Amniotic epithelial cell (primary cell): ENCODE measurements at regions not wholly inside any gene's neighbourhood (a gene's known extent, or its start where the extent isn't known, plus 50 kb on each side); places are given as distances from the start of the nearest gene placed in this dataset.
"Not testable (repeated sequence)": the region's sequence is repeated elsewhere in the genome, so short reads cannot be mapped to it uniquely, and the experiment has no call there.

Experiments used
- DNase-seq: peaks from one replicate; pipeline ENCODE4 v3.0.0-alpha.2; 2010; ENCODE audit warnings: low read depth

DNA sequence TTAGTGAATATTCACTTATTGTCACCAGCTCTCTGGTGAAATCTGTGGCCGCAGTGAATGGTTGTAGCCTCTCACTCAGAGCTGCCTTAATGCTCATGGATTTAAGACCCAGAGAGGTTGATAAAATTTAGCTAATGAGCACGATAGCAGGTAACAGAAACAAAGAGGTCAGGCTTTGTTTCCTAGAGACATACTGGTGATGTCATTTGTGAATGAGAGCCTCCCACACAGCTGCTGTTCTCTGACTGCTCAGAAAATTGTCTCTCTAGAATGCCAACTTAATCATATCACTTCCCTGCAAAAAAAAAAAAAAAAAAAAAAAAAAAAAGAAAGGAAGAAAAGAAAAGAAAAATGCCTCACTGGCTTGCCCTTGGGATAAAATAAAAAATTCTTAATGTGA lies 411.7 kb upstream of the MYT1L start:
- no peak for DNase-seq

GRCh38 chr2:2740238-2740775 lies 409.2 kb upstream of the MYT1L start:
- DNase-seq, result no peak

DNA sequence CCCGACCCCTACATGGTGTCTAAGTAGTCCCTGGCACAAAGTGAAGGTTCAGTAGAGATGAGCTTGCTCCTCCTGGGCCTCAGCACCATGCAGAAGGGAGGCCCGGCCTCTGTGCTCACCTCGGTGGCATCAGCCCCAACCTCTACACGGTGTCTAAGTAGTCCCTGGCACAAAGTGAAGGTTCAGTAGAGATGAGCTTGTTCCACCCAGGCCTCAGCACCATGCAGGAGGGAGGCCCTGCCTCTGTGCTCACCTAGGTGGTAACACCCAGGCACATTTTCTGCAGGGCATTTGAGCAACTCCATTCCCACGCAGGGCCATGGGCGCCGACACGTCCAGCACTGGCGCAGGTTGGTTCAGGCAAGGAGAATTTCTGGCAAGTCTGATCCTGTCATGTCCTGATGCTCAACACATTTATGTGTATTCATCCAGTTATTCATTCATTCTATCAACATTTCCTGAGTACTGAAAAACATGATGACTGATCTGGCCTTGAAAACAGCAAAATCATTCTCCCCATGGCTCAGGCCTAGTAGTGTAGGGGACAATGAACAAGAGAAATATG lies 408.2 kb upstream of the MYT1L start:
- no peak for DNase-seq

GRCh38 chr2:2738684-2739083 lies 407.6 kb upstream of the MYT1L start:
- no peak for DNase-seq

DNA sequence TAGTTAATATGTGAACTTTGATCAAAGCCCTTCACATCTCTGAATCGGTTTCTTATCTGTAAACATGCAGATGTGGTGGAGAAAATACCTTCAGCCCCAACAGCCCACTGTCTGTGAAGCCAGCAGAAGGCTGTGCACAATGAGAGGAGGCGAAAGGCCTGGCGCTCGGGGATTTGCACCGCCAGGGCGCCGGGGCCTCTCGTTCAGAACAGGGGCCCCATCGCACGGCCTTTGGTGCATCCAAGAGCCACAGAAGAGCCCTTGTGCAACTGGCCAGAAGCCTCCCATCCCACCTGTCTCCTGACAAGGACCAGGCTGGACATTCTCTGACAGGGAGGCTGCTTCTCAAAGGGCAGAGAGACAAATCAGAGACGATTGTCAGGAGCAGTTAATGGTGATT lies 407.2 kb upstream of the MYT1L start:
- DNase-seq, result no peak

GRCh38 chr2:2735041-2735440 lies 404.0 kb upstream of the MYT1L start:
- no peak for DNase-seq

- DNase-seq, result no peak
These were observed 403.2 kb upstream of the MYT1L start for GRCh38 chr2:2734308-2734707.

DNA sequence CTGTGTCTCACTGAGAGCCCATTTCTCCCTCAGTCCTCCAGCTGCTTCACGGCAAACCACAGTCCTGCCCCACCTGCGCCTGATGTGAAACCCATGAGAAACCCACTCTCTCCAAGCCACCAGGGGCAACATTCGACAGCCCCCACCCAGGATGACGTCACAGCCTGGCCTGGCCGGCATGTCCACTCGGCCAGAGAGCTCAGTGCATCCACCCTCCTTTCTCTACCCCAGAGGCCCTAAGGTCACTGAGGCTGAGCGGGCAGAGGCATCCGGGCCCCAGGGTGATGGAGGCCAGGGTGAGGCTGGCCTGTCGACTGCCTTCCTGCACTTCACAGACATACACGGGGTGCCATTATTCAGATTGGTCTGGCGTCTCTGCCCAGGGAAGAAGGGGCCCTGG lies 402.7 kb upstream of the MYT1L start:
- no peak for DNase-seq

DNA sequence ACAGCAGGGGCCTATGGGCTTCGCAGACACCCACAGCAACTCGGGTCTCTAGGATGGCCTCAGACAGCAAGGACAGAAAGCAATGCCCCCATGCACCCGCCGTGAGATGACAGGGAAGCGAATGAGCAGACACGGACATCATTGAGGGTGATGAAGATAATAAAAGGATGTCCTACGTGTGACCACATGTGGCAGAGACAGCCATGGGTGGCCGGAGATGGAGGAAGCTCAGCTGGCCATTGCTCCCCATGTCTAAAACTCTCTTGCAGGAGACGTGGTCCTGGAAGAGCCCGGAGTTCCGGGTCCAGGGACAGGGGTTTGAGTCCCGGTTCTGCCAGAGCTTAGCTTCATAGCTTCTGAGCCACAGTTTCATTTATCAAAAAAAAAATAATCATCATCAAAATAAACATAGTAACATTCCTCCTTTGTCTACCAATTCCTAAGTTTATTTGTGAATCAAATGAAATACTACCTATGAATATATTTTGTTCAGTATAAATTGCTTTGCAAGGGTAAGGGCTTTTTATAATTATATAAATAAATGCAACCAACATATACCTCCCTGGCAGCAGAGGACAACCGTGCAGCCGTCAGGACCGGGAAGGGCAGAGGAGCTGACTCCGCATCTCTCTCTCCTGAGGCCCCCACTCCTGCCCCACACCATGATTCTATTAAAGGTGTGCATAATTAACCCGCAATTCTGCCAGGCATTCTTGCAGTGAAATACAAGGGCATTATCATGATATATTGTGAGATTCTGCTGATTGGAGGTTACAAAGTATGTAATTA lies 401.4 kb upstream of the MYT1L start:
- DNase-seq, result no peak

DNA sequence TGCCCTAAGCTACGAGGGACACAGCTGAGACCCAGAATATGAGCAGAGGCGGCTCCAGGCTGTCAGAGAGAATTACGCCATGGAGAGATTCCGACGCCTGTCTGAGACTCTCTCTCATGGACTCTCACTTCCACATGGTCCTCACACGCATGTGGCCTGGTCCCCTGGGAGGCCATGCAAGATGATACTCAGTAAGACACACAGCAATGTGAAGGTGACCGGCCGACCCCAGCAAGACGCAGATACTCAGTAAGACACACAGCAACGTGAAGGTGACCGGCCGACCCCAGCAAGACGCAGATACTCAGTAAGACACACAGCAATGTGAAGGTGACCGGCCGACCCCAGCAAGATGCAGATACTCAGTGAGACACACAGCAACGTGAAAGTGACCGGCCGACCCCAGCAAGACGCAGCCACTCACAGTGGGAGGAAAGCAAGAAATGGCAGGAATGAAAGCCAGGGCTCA lies 400.8 kb upstream of the MYT1L start:
- DNase-seq, result no peak

DNA sequence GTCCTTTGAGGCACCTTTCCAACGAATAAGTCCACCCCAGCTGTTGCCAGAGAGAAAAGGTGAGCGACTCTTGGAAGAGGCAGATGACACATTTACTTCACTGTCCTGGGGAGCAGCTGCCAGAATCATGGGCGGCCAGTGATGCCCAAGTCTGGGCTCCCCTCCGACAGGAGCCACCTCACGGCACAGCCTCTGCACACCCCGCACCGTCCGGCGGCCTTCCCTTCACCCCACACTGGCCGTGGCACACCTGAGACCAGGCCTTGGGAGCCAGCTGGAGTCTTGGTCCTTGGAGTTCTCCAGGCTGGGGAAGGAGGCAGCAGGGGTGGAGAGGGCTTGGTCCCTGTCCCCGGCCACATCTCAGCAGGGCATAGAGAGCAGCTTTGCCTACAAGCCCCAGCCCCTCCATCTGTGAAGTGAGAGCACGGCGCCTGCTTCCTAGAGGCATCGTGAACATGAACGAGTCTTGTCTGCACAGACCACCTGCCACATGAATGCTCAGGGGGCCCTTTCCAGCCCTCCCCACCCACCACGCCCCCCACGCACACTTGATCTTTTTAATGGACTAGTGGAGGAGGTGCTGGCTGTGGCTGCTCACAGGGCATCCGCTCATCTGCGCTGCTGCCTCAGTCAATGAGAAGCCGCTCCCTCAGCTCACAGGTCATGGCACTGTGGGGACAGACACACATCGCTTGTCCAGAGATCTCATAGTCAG lies 400.2 kb upstream of the MYT1L start:
- DNase-seq, result no peak

DNA sequence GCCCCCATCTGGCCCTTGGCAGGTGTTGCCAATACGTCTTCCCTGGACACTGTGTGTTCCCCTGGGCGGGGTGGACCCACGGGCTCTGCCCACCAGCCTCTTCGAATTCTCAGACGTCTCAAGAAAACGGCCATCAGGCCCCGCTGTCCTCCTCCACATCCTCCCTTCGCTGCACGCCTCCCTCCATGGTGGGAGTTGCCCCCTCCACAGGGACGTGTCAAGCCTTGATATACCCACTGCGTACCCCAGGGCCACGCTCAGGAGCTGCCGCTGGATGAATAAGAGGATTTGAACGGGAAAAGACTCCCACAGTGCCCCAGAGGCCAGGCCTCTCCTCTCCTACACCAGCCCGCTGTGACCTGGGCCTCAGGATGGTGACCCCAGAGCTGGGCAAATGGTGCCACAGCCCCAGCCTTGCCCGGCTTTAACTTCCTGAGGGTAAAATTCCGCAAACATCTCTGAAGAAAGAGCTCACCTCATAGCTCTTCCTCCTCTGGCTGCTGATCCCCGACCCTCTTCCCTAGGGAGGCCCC lies 399.3 kb upstream of the MYT1L start:
- DNase-seq, result no peak

DNA sequence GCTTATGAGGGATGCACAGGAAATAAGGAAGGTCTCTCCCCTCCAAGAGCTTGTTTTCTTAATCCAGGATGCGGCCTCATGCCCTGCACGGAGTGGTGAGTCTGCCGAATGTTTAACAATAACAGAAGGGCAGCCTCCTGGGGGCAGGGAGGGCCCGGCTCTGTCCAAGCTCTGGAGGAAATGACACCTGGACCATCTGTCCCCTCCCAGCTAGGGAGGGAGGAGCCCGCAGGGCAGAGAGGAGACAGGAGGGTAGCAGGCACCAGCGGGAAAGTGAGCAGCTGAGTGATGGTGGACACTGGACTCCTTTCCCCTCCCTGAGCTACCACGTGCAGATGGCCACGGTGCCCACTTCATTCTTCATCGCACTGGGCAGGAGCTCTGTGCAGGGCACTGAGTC lies 398.2 kb upstream of the MYT1L start:
- no peak for DNase-seq

- DNase-seq, result no peak
These were observed 397.6 kb upstream of the MYT1L start for GRCh38 chr2:2728635-2729034.

DNA sequence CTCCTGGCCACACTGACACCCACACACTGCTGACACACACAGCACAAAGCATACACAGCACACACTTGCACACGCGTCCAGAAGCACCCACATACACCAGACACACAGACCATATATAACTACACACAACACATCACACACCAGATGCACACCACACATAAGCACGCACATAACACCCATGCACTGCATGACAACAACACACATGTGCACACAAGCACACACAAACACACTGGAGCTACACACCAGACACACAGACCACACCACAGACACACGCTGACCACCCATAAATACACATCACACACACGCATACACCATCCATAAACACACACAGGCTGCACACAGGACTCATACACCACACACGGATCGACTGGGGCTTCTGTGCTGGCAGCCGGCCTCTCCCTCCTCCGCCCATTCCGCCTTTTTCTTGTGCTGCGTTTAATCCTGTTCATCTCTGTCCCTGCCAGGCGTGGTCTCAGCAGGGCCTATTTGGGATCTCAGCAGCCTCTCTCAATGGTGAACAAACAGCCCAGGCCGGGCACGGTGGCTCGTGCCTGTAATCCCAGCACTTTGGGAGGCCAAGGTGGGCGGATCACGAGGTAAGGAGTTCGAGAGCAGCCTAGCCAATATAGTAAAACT lies 396.9 kb upstream of the MYT1L start:
- DNase-seq, result no peak

DNA sequence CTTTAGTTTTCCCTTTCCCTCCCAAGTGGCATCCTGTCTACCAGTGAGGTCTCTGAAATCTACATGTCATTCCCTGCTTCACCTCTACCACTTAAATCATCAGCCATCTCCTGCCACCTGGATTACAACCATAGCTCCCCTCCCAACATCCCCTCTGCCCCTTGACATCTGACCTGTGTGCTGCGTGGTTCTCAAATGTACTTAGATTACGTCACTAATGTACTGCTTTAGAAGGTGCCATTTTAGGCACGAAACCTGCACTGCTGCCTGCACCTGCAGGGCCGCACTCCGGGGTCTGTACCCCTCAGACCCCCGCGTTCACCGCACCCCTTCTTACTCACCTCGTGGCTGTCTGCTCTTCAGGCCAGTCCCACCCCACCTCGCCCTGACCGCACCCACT lies 395.1 kb upstream of the MYT1L start:
- no peak for DNase-seq

DNA sequence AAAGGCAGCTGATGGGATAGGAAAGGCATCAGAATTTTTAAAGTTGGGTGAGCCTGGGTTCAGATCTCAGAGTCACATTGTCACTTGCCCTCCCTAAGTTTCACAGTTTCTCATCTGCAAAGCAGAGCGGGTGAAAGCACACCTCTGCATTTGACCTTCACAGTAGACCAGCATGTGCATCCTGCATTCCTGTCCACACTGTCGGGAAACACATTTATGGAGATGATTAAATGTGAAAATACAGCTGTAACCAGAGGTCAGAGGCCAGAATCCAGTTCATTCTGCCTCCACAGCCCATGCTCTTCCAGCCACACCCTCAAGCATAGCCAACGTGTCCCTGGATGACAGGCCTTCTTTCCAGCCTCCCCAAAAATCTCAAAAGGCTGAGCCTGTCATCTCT lies 392.0 kb upstream of the MYT1L start:
- DNase-seq, result no peak

- DNase-seq, result no peak
These were observed 390.3 kb upstream of the MYT1L start for GRCh38 chr2:2721296-2721835.

DNA sequence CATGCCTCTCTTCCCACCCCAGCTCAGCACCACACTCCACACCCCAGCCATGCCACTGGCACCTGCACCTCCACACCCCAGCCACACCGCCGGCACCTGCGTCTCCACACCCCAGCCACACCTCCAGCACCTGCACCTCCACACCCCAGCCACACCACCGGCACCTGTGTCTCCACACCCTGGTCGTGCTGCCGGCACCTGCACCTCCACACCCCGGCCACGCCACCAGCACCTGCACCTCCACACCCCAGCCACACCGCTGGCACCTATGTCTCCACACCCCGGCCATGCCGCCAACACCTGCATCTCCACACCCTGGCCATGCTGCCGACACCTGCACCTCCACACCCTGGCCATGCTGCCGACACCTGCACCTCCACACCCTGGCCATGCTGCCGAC lies 389.7 kb upstream of the MYT1L start:
- DNase-seq, result not testable (repeated sequence)

DNA sequence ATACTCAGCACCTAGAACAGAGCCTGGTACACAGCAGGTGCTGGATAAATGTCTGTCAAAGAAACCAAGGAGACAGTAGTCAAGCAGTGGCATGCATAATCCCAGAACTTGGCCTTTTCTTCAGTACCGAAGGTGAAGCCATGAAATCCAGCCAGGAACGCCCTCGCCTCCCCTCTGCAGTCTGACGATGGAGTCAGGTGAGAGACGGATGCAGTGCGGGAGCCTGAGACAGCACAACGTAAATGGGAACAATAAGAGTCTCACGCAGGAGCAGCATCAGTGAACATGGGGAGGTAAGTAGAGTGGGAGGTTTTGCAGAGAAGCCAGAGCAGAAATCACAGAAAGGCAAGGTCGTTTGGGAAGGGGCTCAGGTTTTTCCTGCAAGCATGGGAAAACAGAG lies 389.3 kb upstream of the MYT1L start:
- DNase-seq, result no peak

DNA sequence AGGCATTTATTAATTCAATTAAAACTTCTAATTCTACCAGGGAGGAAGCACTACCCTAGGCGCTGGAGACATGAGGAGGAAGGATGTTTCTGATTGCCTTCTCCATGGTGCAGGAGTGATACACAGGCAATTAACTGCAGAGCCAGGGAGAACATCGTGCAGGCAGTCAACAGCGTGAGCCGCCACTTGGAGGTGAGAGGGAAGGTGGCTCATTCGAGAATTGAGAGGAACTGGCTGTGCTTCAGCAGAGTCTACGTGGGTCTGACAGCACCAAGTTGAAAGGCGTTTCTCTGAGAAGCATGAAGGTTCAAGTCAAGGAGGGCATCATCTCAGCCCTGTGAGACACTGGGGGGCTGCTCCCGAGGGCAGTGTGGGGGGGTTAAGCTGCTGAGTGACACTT lies 388.7 kb upstream of the MYT1L start:
- no peak for DNase-seq

DNA sequence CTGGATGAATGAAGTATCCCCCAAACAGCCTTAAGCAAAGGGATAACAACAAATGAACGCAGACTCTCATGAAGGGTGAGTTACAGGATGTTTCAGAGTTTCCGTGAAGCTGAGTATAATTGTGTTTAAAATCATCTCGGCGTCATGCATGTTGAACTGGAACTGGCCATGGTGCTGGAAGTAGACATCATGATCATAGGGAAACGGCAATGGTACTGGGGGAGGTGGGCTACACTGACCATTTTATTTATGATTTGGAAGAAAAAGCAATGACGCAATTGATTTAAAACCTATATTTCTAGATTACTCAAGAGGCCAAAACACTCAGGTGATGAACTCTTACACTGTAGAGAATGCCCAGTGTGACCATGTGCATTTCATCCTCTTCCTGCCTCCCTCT lies 387.9 kb upstream of the MYT1L start:
- no peak for DNase-seq
